SK-N-SH treated with all-trans-retinoic acid at 6 μM for 48 hours (cell line): ENCODE measurements at regions not wholly inside any gene's neighbourhood (a gene's known extent, or its start where the extent isn't known, plus 50 kb on each side); places are given as distances from the start of the nearest gene placed in this dataset.

Experiments used
- RARB ChIP-seq: fragments of 250-450 bp; sonication (Bioruptor Pico); IDR thresholded peaks from 2 replicates; pipeline ENCODE4 v1.8.0; 2021; ENCODE audit warnings: mild to moderate bottlenecking, moderate library complexity
- TF ChIP-seq, protein P1 (sequence below): fragments of 250-450 bp; sonication (Bioruptor Pico); IDR thresholded peaks from 2 replicates; pipeline ENCODE4 v1.8.0; 2020; ENCODE audit warnings: mild to moderate bottlenecking, moderate library complexity, borderline replicate concordance

DNA sequence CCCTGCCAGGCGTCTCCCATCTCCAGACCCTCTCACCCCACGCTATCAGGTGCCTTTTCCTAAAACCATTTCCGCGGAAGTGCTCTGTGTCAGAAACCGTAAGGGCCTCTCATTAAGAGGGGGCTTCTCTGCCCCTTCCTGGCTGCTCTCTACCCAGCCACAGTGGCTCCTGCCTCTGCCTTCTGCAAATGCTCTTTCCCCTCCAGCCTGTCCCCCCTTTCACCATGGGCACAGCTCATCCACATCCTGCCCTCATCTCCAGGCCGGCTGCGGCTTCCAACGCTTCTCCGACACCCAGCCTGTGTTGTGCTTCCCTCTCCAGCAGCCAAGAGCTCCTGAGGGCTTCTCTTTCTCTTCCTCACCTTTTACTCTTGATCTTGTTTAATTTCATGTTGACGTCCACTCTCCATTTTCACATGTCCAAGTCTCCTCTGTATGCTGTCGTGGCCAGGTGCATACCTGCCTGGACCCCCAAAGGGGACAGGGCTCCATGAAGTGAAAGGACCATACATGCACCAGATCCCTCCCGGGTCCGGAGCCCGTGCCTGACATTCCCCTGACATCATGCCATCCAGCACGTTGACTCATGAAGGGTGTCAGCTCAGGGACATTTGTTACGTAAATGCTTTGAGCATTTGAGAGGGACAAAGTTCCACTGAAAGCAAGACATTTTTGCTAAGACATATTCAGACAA lies 306.5 kb downstream of the AJAP1 start:
- TF ChIP-seq, protein P1, sequence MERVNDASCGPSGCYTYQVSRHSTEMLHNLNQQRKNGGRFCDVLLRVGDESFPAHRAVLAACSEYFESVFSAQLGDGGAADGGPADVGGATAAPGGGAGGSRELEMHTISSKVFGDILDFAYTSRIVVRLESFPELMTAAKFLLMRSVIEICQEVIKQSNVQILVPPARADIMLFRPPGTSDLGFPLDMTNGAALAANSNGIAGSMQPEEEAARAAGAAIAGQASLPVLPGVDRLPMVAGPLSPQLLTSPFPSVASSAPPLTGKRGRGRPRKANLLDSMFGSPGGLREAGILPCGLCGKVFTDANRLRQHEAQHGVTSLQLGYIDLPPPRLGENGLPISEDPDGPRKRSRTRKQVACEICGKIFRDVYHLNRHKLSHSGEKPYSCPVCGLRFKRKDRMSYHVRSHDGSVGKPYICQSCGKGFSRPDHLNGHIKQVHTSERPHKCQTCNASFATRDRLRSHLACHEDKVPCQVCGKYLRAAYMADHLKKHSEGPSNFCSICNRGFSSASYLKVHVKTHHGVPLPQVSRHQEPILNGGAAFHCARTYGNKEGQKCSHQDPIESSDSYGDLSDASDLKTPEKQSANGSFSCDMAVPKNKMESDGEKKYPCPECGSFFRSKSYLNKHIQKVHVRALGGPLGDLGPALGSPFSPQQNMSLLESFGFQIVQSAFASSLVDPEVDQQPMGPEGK: no peak
- TF ChIP-seq RARB (CRISPR knock-in tag): no peak
